ENCODE measurements at regions not wholly inside any gene's neighbourhood (a gene's known extent, or its start where the extent isn't known, plus 50 kb on each side); places are given as distances from the start of the nearest gene placed in this dataset.

- peaks cover 4% of the 10 kb centered on the region for H3K27me3 Mint-ChIP-seq (ENCODE audit: insufficient read depth, low read depth, poor library complexity)
- H3K27ac Mint-ChIP-seq: no peak overlapping the region
- H3K4me1 Mint-ChIP-seq: peaks cover 16% of the 10 kb centered on the region
- no peak overlapping the region for H3K4me3 Mint-ChIP-seq
- Histone ChIP-seq H3K27ac (ENCODE audit: low read depth) (no peak overlapping the region), H3K4me2 (no peak overlapping the region), H3K4me1 (ENCODE audit: insufficient read depth) (peaks cover 15% of the 10 kb centered on the region), H3K9me2 (ENCODE audit: insufficient read depth) (no peaks in the 10 kb centered on the region), H3K36me3 (ENCODE audit: insufficient read depth) (no peaks in the 10 kb centered on the region), H3K4me3 (no peak overlapping the region), H3F3A (replicated peaks; ENCODE audit: low read depth) (no peaks in the 10 kb centered on the region), H4K20me1 (replicated peaks; ENCODE audit: insufficient read depth) (no peaks in the 10 kb centered on the region), H2AFZ (no peak overlapping the region), H3K79me2 (replicated peaks; ENCODE audit: insufficient read depth) (no peaks in the 10 kb centered on the region), H3K27me3 (ENCODE audit: insufficient read depth) (no peaks in the 10 kb centered on the region)
- DNase-seq (ENCODE audit: low spot score): no peak
- TF ChIP-seq REST (IDR thresholded peaks at IDR 0.05; ENCODE audit: unreplicated experiment) (no peak), CREB1 (CRISPR knock-in tag; IDR thresholded peaks at IDR 0.05; ENCODE audit: low read depth) (no peak), STAT1 (IDR thresholded peaks at IDR 0.05; ENCODE audit: unreplicated experiment) (no peak), ZNF114 (CRISPR knock-in tag; IDR thresholded peaks at IDR 0.05) (no peak), ZNF462 (CRISPR knock-in tag; IDR thresholded peaks at IDR 0.05) (no peak), EZH2 (IDR thresholded peaks at IDR 0.05; ENCODE audit: low read depth, unreplicated experiment) (no peak), POLR2AphosphoS5 (IDR thresholded peaks at IDR 0.05; ENCODE audit: low read depth) (no peak), CTCF (conservative IDR thresholded peaks at IDR 0.05; ENCODE audit: low read depth in 2 of 2) (no peak), NANOG (IDR thresholded peaks at IDR 0.05; ENCODE audit: borderline replicate concordance) (no peak), JUNB (IDR thresholded peaks at IDR 0.05; ENCODE audit: unreplicated experiment) (no peak)
- ATAC-seq: no peak
- H3K9me3 Mint-ChIP-seq: no peaks in the 10 kb centered on the region
- H3K36me3 Mint-ChIP-seq (ENCODE audit: low read depth): no peaks in the 10 kb centered on the region
Measured at GRCh38 chr3:194812176-194812575, 126.5 kb downstream of the FAM43A start.

Measured in GM23338 (cell line).